GM12878 (cell line): ENCODE measurements at regions not wholly inside any gene's neighbourhood (a gene's known extent, or its start where the extent isn't known, plus 50 kb on each side); places are given as distances from the start of the nearest gene placed in this dataset.

Experiments used
- ATAC-seq: fragments of 200-7000 bp; cut with Tn5 transposase; 3 replicates; pipeline ENCODE4 v1.9.1; 2020; ENCODE audit warnings: mild to moderate bottlenecking, moderate library complexity
- BruUV-seq: library from RNA; stranded (reverse); fragments of 400-500 nt; replicated peaks from 2 replicates; lab custom pipeline; 2021; lab: Mats Ljungman, UMichigan
- CTCF ChIA-PET: fragments of 300-600 bp; sonication (Branson Sonifier 250); formaldehyde crosslinking; extraction: SDS; loops from one replicate; lab custom pipeline; 2021; ENCODE audit warnings: inconsistent platforms; lab: Yijun Ruan, JAX
- POLR2A ChIA-PET: fragments of 350-600 bp; formaldehyde crosslinking; extraction: SDS; loops from one replicate; lab custom pipeline; 2021; ENCODE audit warnings: inconsistent platforms; lab: Charles Lee
- RAD21 ChIA-PET: fragments of 300-600 bp; sonication (Branson Sonifier 250); formaldehyde crosslinking; loops from one replicate; lab custom pipeline; 2023; ENCODE audit warnings: antibody characterized with exemption; ENCODE audit not compliant: unreplicated experiment; lab: Charles Lee
- SMC1A ChIA-PET: fragments of 300-600 bp; sonication (Branson Sonifier 250); formaldehyde crosslinking; loops from one replicate; lab custom pipeline; 2023; ENCODE audit not compliant: unreplicated experiment, uncharacterized antibody; lab: Charles Lee
- DNase-seq: peaks from one replicate; pipeline ENCODE4 v3.0.0-alpha.2; 2011; ENCODE audit warnings: low read depth, low spot score
- FAIRE-seq: peaks from 3 replicates; lab custom pipeline; 2011; peaks lifted over from hg19 to GRCh38; lab: Jason Lieb, UNC
- H2AFZ ChIP-seq: 2 replicates; pipeline ENCODE4 v1.6.0; 2011; ENCODE audit warnings: low read depth, low read length, control low read depth; ENCODE audit not compliant: control insufficient read depth
- H3K27ac ChIP-seq: 2 replicates; pipeline ENCODE4 v1.5.1; 2011; ENCODE audit warnings: control low read depth; ENCODE audit not compliant: control insufficient read depth, insufficient read depth
- H3K27me3 ChIP-seq, 2 experiments: replicated peaks in 1 of 2; 2 replicates each; pipeline versions ENCODE4 v1.6.0 to v1.6.1; 2011; ENCODE audit warnings: low read length in 1 of 2; ENCODE audit not compliant: control insufficient read depth in 2 of 2, insufficient read depth in 2 of 2
- H3K36me3 ChIP-seq, 2 experiments: 2 replicates each; pipeline ENCODE4 v1.5.1; 2011; ENCODE audit warnings: low read length in 1 of 2; ENCODE audit not compliant: control insufficient read depth in 2 of 2, insufficient read depth in 2 of 2
- H3K4me1 ChIP-seq: 2 replicates; pipeline ENCODE4 v1.6.1; 2011; ENCODE audit warnings: mild to moderate bottlenecking, low read length, moderate library complexity, mixed read lengths; ENCODE audit not compliant: control insufficient read depth, insufficient read depth
- H3K4me2 ChIP-seq: 2 replicates; pipeline ENCODE4 v1.6.0; 2011; ENCODE audit warnings: control low read depth; ENCODE audit not compliant: control insufficient read depth, insufficient read depth
- H3K4me3 ChIP-seq: fragments of 200-600 bp; sonication (generic); 2 replicates; pipeline ENCODE4 v1.5.1; 2016
- H3K79me2 ChIP-seq: 2 replicates; pipeline ENCODE4 v1.6.0; 2011; ENCODE audit warnings: low read length; ENCODE audit not compliant: control insufficient read depth, insufficient read depth
- H3K9ac ChIP-seq: 2 replicates; pipeline ENCODE4 v1.8.0; 2011; ENCODE audit warnings: low read length, control low read depth, mixed read lengths; ENCODE audit not compliant: control insufficient read depth, insufficient read depth
- H3K9me3 ChIP-seq: replicated peaks from 3 replicates; pipeline ENCODE4 v1.5.1; 2011; ENCODE audit warnings: mild to moderate bottlenecking, low read length; ENCODE audit not compliant: control insufficient read depth, insufficient read depth
- H4K20me1 ChIP-seq: 2 replicates; pipeline ENCODE4 v1.6.0; 2011; ENCODE audit not compliant: control insufficient read depth, insufficient read depth
- ASH2L ChIP-seq: fragments of 300-600, 200-600 bp; sonication (generic); IDR thresholded peaks from 2 replicates; pipeline ENCODE4 v1.6.1; 2017; ENCODE audit warnings: low read depth, mild to moderate bottlenecking, borderline replicate concordance
- CHD4 ChIP-seq: fragments of 200-600 bp; sonication (generic); IDR thresholded peaks from 2 replicates; pipeline ENCODE4 v1.6.1; 2016; ENCODE audit warnings: mild to moderate bottlenecking
- CTCF ChIP-seq, 3 experiments: IDR thresholded peaks in 2 of 3; conservative IDR thresholded peaks in 1 of 3; 2 replicates each; pipeline ENCODE4 v1.5.1; 2011; ENCODE audit warnings: low read depth in 3 of 3, low read length in 3 of 3, mild to moderate bottlenecking in 3 of 3, control low read depth in 2 of 3, moderate library complexity in 2 of 3, inconsistent platforms in 1 of 3, mixed read lengths in 1 of 3; ENCODE audit not compliant: control insufficient read depth in 2 of 3, insufficient read depth in 1 of 3; ENCODE audit errors: extremely low read depth in 1 of 3
- EP300 ChIP-seq, 2 experiments: fragments of 150-350 bp in 1 of 2; IDR thresholded peaks; 2 replicates each; pipeline ENCODE4 v1.6.1; 2011 to 2012; ENCODE audit warnings: low read depth in 2 of 2, low read length in 2 of 2, borderline replicate concordance in 1 of 2, improper control_type of control experiment in 1 of 2, inconsistent platforms in 1 of 2; ENCODE audit not compliant: control insufficient read depth in 1 of 2
- ETV6 ChIP-seq, 2 experiments: fragments of 450-650 bp in 1 of 2; IDR thresholded peaks in 1 of 2; conservative IDR thresholded peaks in 1 of 2; 2 replicates each; pipeline ENCODE4 v1.6.1; 2014; ENCODE audit warnings: antibody characterized with exemption in 1 of 2, borderline replicate concordance in 1 of 2, low read depth in 1 of 2, mild to moderate bottlenecking in 1 of 2, moderate library complexity in 1 of 2
- IRF5 ChIP-seq: fragments of 450-650 bp; IDR thresholded peaks from 2 replicates; pipeline ENCODE4 v1.6.1; 2017; ENCODE audit warnings: borderline replicate concordance
- JUND ChIP-seq: IDR thresholded peaks from 2 replicates; pipeline ENCODE4 v1.6.1; 2012; ENCODE audit warnings: low read depth, mild to moderate bottlenecking, low read length, improper control_type of control experiment, moderate library complexity
- MEF2A ChIP-seq: IDR thresholded peaks from 2 replicates; pipeline ENCODE4 v1.6.1; 2011; ENCODE audit warnings: low read depth, mild to moderate bottlenecking, low read length, moderate library complexity; ENCODE audit not compliant: insufficient read depth
- NRF1 ChIP-seq: conservative IDR thresholded peaks from 2 replicates; pipeline ENCODE4 v1.6.1; 2011; ENCODE audit warnings: mild to moderate bottlenecking, low read depth, low read length, improper control_type of control experiment
- PML ChIP-seq: IDR thresholded peaks from 2 replicates; pipeline ENCODE4 v1.6.1; 2012; ENCODE audit warnings: low read length, inconsistent platforms
- POLR2AphosphoS2 ChIP-seq: IDR thresholded peaks from 2 replicates; pipeline ENCODE4 v1.6.1; 2011; ENCODE audit warnings: low read depth, mild to moderate bottlenecking, low read length, improper control_type of control experiment, moderate library complexity
- POLR2AphosphoS5 ChIP-seq: IDR thresholded peaks from 2 replicates; pipeline ENCODE4 v1.6.1; 2011; ENCODE audit warnings: mild to moderate bottlenecking, low read length, inconsistent platforms
- RCOR1 ChIP-seq: conservative IDR thresholded peaks from 2 replicates; pipeline ENCODE4 v1.6.1; 2012; ENCODE audit warnings: low read depth, low read length, improper control_type of control experiment
- SMAD5 ChIP-seq: IDR thresholded peaks from 2 replicates; pipeline ENCODE4 v1.6.1; 2016; ENCODE audit warnings: antibody characterized with exemption, low read depth
- SMC3 ChIP-seq: IDR thresholded peaks from 2 replicates; pipeline ENCODE4 v1.6.1; 2011; ENCODE audit warnings: low read length, improper control_type of control experiment, borderline replicate concordance
- TARDBP ChIP-seq: IDR thresholded peaks from 2 replicates; pipeline ENCODE4 v1.6.1; 2016; ENCODE audit warnings: borderline replicate concordance
- ZBTB11 ChIP-seq: fragments of 450-650 bp; formaldehyde crosslinking; IDR thresholded peaks from 2 replicates; pipeline ENCODE4 v1.5.0; 2022; ENCODE audit warnings: mild to moderate bottlenecking, missing genetic modification characterization
- in situ Hi-C: fragments of 300-500 bp; cut with MboI; formaldehyde crosslinking; loops from 9 replicates; pipeline ENCODE4 v1.14.3; 2018; ENCODE audit warnings: mixed read lengths
- intact Hi-C: fragments of 100-400 bp; cut with micrococcal nuclease; formaldehyde crosslinking; loops from one replicate; pipeline ENCODE4 v1.14.2; 2022; ENCODE audit not compliant: unreplicated experiment

GRCh38 chr2:20929721-20930120 is 106.8 kb upstream of the LDAH start:
- ChIA-PET SMC1A (no interaction called here), CTCF (no interaction called here), POLR2A (no interaction called here), RAD21 (no interaction called here)
- no peaks in the 10 kb centered on the region for H3K4me1 ChIP-seq
- H3K79me2 ChIP-seq: no peaks in the 10 kb centered on the region
- no peak overlapping the region for H3K4me2 ChIP-seq
- in situ Hi-C loops (no loop called here), intact Hi-C loops (no loop called here)
- no peak for FAIRE-seq
- H3K36me3 ChIP-seq: no peaks in the 10 kb centered on the region
- DNase-seq: no peak
- no peak for ATAC-seq
- no peak overlapping the region for H3K9ac ChIP-seq
- H4K20me1 ChIP-seq: no peaks in the 10 kb centered on the region
- no peak overlapping the region for H3K27ac ChIP-seq
- H3K9me3 ChIP-seq: no peaks in the 10 kb centered on the region; the same call in 2 of the 3 replicates
- no peaks in the 10 kb centered on the region; a peak in 1 of 4 replicates for H3K27me3 ChIP-seq
- no TSS peak for BruUV-seq
- no peak overlapping the region for H3K4me3 ChIP-seq
- H2AFZ ChIP-seq: no peak overlapping the region
- TF ChIP-seq ASH2L (no peak), SMAD5 (no peak), SMC3 (no peak), ZBTB11 (no peak), CTCF (IDR thresholded peaks at IDR 0.05 in 2 of 3, conservative IDR thresholded peaks at IDR 0.05 in 1 of 3; ENCODE audit: control insufficient read depth in 2 of 3, extremely low read depth in 1 of 3, insufficient read depth in 1 of 3, low read depth in 3 of 3, low read length in 3 of 3) (no peak), TARDBP (no peak), IRF5 (no peak), CHD4 (no peak), RCOR1 (no peak), ETV6 (conservative IDR thresholded peaks at IDR 0.05 in 1 of 2, IDR thresholded peaks at IDR 0.05 in 1 of 2; ENCODE audit: borderline replicate concordance in 1 of 2, low read depth in 1 of 2) (no peak), NRF1 (no peak), PML (no peak), MEF2A (no peak), EP300 (IDR thresholded peaks at IDR 0.05; ENCODE audit: borderline replicate concordance in 1 of 2, control insufficient read depth in 1 of 2, low read depth in 2 of 2, low read length in 2 of 2) (no peak), POLR2AphosphoS5 (no peak), JUND (no peak), POLR2AphosphoS2 (no peak)
